HG03139 (cell line): ENCODE measurements at regions not wholly inside any gene's neighbourhood (a gene's known extent, or its start where the extent isn't known, plus 50 kb on each side); places are given as distances from the start of the nearest gene placed in this dataset.
"Not testable (repeated sequence)": the region's sequence is repeated elsewhere in the genome, so short reads cannot be mapped to it uniquely, and the experiment has no call there.

Experiments
- ATAC-seq: cut with Tn5 transposase; IDR thresholded peaks from one replicate; pipeline ENCODE4 v1.9.1; 2021; ENCODE audit not compliant: unreplicated experiment

- no peak for ATAC-seq
Measured at GRCh38 chr9:75274781-75275180, 186.5 kb downstream of the OSTF1 start.

GRCh38 chr9:75282047-75282446 lies 193.7 kb downstream of the OSTF1 start:
- no peak for ATAC-seq

- no peak for ATAC-seq
Measured at GRCh38 chr9:75289332-75289731, 201.0 kb downstream of the OSTF1 start.

GRCh38 chr9:75299324-75299723 lies 211.0 kb downstream of the OSTF1 start:
- no peak for ATAC-seq

- ATAC-seq, result no peak
Measured at GRCh38 chr9:75333624-75334023, 245.3 kb downstream of the OSTF1 start.

GRCh38 chr9:75358846-75359245 lies 270.5 kb downstream of the OSTF1 start:
- ATAC-seq, result no peak

GRCh38 chr9:75359638-75360037 lies 271.3 kb downstream of the OSTF1 start:
- no peak for ATAC-seq

GRCh38 chr9:75360252-75360651 lies 271.9 kb downstream of the OSTF1 start:
- no peak for ATAC-seq

GRCh38 chr9:75362446-75362845 lies 274.1 kb downstream of the OSTF1 start:
- not testable (repeated sequence) for ATAC-seq

GRCh38 chr9:75365196-75365595 lies 276.9 kb downstream of the OSTF1 start:
- ATAC-seq, result no peak

GRCh38 chr9:75369989-75370388 lies 281.7 kb downstream of the OSTF1 start:
- no peak for ATAC-seq

GRCh38 chr9:75372499-75373268 lies 284.4 kb downstream of the OSTF1 start:
- ATAC-seq, result no peak

GRCh38 chr9:75376680-75377254 lies 288.5 kb downstream of the OSTF1 start:
- no peak for ATAC-seq

GRCh38 chr9:75378036-75378435 lies 289.7 kb downstream of the OSTF1 start:
- ATAC-seq, result no peak

GRCh38 chr9:75378926-75379325 lies 290.6 kb downstream of the OSTF1 start:
- ATAC-seq, result no peak

GRCh38 chr9:75382126-75382525 lies 293.8 kb downstream of the OSTF1 start:
- no peak for ATAC-seq

GRCh38 chr9:75383420-75384034 lies 295.2 kb downstream of the OSTF1 start:
- ATAC-seq, result not testable (repeated sequence)

- ATAC-seq, result no peak
Measured at GRCh38 chr9:75385236-75385635, 296.9 kb downstream of the OSTF1 start.

- ATAC-seq, result no peak
Measured at GRCh38 chr9:75389101-75389500, 300.8 kb downstream of the OSTF1 start.

GRCh38 chr9:75390951-75391350 lies 302.6 kb downstream of the OSTF1 start:
- no peak for ATAC-seq

GRCh38 chr9:75391497-75391896 lies 303.2 kb downstream of the OSTF1 start:
- no peak for ATAC-seq

GRCh38 chr9:75395336-75395735 lies 307.0 kb downstream of the OSTF1 start:
- ATAC-seq, result no peak
